ENCODE measurements at regions not wholly inside any gene's neighbourhood (a gene's known extent, or its start where the extent isn't known, plus 50 kb on each side); places are given as distances from the start of the nearest gene placed in this dataset.

GRCh38 chr9:28770827-28771226, 1197.5 kb upstream of the C9orf72 start:
- no peak for TF ChIP-seq CTCF (IDR thresholded peaks at IDR 0.05)

GRCh38 chr9:28774433-28775235, 1201.4 kb upstream of the C9orf72 start:
- TF ChIP-seq CTCF (IDR thresholded peaks at IDR 0.05): peak; percentile 72

GRCh38 chr9:28779243-28779642, 1206.0 kb upstream of the C9orf72 start:
- no peak for TF ChIP-seq CTCF (IDR thresholded peaks at IDR 0.05)

- TF ChIP-seq CTCF (IDR thresholded peaks at IDR 0.05): no peak
Observed at GRCh38 chr9:28781481-28781880, 1208.2 kb upstream of the C9orf72 start.

- TF ChIP-seq CTCF (IDR thresholded peaks at IDR 0.05): no peak
Observed at GRCh38 chr9:28782630-28783029, 1209.3 kb upstream of the C9orf72 start.

- no peak for TF ChIP-seq CTCF (IDR thresholded peaks at IDR 0.05)
Observed at GRCh38 chr9:28792716-28793115, 1219.4 kb upstream of the C9orf72 start.

- no peak for TF ChIP-seq CTCF (IDR thresholded peaks at IDR 0.05)
Observed at GRCh38 chr9:28799876-28800275, 1226.6 kb upstream of the C9orf72 start.
